ENCODE measurements at regions not wholly inside any gene's neighbourhood (a gene's known extent, or its start where the extent isn't known, plus 50 kb on each side); places are given as distances from the start of the nearest gene placed in this dataset.

GRCh38 chr2:22741216-22741615, 643.8 kb upstream of the KLHL29 start:
- TF ChIP-seq POU2F2 (IDR thresholded peaks at IDR 0.05; ENCODE audit: low read depth, low read length) (no peak), PAX5 (IDR thresholded peaks at IDR 0.05; ENCODE audit: insufficient read depth, low read length, severe bottlenecking) (no peak), POLR2AphosphoS5 (IDR thresholded peaks at IDR 0.05; ENCODE audit: low read depth, low read length) (no peak), SPI1 (IDR thresholded peaks at IDR 0.05; ENCODE audit: low read depth, low read length) (no peak), POLR2A (IDR thresholded peaks at IDR 0.05; ENCODE audit: low read depth, low read length) (no peak), TAF1 (IDR thresholded peaks at IDR 0.05; ENCODE audit: low read depth, low read length) (no peak)
- FAIRE-seq: no peak
- no peak for DNase-seq (ENCODE audit: insufficient read length, low spot score)

DNA sequence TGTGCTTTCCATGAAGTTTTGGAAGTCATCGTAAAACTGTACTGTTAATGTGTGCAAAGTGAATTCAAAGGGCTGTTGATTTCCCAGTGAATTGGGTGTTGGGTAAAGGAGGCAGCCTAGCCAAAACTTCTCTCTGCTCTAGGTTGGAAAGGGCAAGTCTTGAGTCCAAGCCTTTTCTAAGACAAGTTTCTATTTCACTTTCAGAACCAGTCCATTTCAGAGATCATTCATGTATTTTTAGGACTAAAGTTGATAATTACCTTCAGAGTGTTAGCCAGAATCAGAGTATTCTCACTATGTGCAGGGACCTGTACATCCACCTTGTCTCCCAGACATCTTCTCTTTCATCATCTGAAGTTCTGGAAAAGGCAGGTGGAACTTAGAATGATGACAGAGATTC, 636.1 kb upstream of the KLHL29 start:
- FAIRE-seq: no peak
- TF ChIP-seq POU2F2 (IDR thresholded peaks at IDR 0.05; ENCODE audit: low read depth, low read length) (no peak), POLR2A (IDR thresholded peaks at IDR 0.05; ENCODE audit: low read depth, low read length) (no peak), TAF1 (IDR thresholded peaks at IDR 0.05; ENCODE audit: low read depth, low read length) (no peak), PAX5 (IDR thresholded peaks at IDR 0.05; ENCODE audit: insufficient read depth, low read length, severe bottlenecking) (no peak), POLR2AphosphoS5 (IDR thresholded peaks at IDR 0.05; ENCODE audit: low read depth, low read length) (no peak), SPI1 (IDR thresholded peaks at IDR 0.05; ENCODE audit: low read depth, low read length) (no peak)
- DNase-seq (ENCODE audit: insufficient read length, low spot score): no peak

- no peak for TF ChIP-seq PAX5 (IDR thresholded peaks at IDR 0.05; ENCODE audit: insufficient read depth, low read length, severe bottlenecking)
- TF ChIP-seq POLR2A (IDR thresholded peaks at IDR 0.05; ENCODE audit: low read depth, low read length): no peak
- no peak for TF ChIP-seq TAF1 (IDR thresholded peaks at IDR 0.05; ENCODE audit: low read depth, low read length)
- FAIRE-seq: no peak
- no peak for DNase-seq (ENCODE audit: insufficient read length, low spot score)
These were observed 631.5 kb upstream of the KLHL29 start for GRCh38 chr2:22753476-22753875.

DNA sequence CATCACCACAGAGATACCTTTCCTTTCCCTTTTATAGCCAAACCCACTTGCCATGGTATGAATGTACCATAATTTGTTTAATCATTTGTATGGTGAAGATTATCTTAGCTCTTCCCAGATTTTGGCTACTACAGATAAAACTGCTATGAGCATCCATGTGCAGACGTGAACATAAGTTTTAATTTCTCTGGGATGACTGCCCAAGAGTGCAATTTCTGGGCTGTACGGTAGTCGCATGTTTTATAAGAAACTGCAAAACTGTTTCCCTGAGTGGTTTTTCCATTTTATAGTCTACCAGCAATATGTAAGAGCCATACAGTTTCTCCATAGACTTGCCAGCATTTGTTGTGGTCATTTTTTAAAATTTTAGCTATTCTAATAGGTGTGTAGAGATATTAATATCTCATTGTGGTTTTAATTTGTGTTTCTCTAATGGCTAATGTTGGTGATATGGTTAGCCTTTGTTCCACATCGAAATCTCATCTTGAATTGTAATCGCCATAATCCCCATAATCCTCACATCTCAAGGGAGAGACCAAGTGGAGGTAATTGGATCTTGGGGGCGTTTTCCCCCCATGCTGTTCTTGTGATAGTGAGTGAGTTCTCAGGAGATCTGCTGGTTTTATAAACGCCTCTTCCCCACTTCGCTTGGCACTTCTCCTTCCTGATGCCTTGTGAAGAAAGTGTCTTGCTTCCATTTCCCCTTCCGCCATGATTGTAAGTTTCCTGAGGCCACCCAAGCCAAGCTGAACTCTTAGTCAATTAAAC, 628.5 kb upstream of the KLHL29 start:
- DNase-seq (ENCODE audit: insufficient read length, low spot score) (no peak), FAIRE-seq (no peak)
- TF ChIP-seq TAF1 (IDR thresholded peaks at IDR 0.05; ENCODE audit: low read depth, low read length) (no peak), SPI1 (IDR thresholded peaks at IDR 0.05; ENCODE audit: low read depth, low read length) (no peak), POLR2AphosphoS5 (IDR thresholded peaks at IDR 0.05; ENCODE audit: low read depth, low read length) (no peak)

DNA sequence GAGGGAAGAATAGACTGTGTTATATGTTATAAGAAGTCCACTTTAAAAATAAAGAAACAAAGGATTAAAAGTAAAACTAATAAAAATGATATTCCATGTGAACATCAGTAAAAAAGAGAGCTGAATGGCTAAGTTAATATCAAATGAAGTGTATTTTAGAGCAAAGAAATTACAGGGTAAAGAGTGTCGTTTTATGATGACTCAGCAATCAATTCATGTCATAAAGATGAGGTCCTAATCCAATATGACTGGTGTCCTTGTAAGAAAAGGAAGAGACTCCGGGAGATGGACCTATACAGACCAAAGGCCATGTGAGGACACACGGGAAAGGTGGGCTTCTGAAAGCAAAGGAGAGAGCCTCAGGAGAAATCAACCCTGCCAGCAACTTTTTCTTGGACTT, 615.5 kb upstream of the KLHL29 start:
- DNase-seq (ENCODE audit: insufficient read length, low spot score): no peak
- TF ChIP-seq POU2F2 (IDR thresholded peaks at IDR 0.05; ENCODE audit: low read depth, low read length) (no peak), POLR2A (IDR thresholded peaks at IDR 0.05; ENCODE audit: low read depth, low read length) (no peak)
- FAIRE-seq: no peak

DNA sequence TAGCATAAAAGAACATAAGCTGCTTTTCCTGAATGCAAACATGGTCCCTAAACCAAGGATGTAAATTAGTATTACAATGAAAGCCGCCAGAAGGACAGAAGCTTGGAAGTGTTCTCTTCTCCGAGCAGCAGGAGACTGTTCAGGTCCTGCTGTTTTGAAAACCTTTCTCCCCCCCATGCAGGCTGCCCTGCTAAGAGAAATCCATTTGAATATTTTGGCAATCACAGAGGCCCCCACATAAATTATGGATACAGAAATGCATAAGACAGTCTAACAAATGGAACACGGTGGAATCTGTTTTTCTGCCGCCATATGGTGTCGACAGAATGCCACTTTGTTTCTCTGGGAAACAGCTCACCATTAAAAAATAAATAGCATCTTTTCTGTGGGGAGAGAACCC, 600.4 kb upstream of the KLHL29 start:
- no peak for DNase-seq (ENCODE audit: insufficient read length, low spot score)
- no peak for FAIRE-seq
- TF ChIP-seq TAF1 (IDR thresholded peaks at IDR 0.05; ENCODE audit: low read depth, low read length) (no peak), POU2F2 (IDR thresholded peaks at IDR 0.05; ENCODE audit: low read depth, low read length) (no peak), POLR2AphosphoS5 (IDR thresholded peaks at IDR 0.05; ENCODE audit: low read depth, low read length) (no peak), POLR2A (IDR thresholded peaks at IDR 0.05; ENCODE audit: low read depth, low read length) (no peak), PAX5 (IDR thresholded peaks at IDR 0.05; ENCODE audit: insufficient read depth, low read length, severe bottlenecking) (no peak), SPI1 (IDR thresholded peaks at IDR 0.05; ENCODE audit: low read depth, low read length) (no peak)

DNA sequence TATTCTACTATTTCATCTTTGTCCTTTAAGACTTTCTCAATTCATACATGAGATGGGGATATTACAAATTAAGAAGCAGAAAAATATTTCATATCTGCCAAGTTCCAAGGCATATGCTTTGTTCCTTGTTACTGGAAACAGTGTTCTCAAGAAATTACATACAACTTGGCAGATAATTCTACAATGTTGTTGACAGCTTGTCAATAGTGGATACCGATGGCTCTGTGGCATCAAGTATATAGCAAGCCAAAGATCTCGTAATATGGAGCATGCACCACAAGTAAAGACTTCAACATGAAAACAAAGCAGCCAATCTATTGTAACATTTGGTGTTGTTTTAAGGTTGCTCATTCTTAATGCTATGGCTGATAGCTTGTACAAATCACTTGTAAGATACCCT, 598.2 kb upstream of the KLHL29 start:
- FAIRE-seq: no peak
- TF ChIP-seq TAF1 (IDR thresholded peaks at IDR 0.05; ENCODE audit: low read depth, low read length) (no peak), POLR2A (IDR thresholded peaks at IDR 0.05; ENCODE audit: low read depth, low read length) (no peak), SPI1 (IDR thresholded peaks at IDR 0.05; ENCODE audit: low read depth, low read length) (no peak), POU2F2 (IDR thresholded peaks at IDR 0.05; ENCODE audit: low read depth, low read length) (no peak), POLR2AphosphoS5 (IDR thresholded peaks at IDR 0.05; ENCODE audit: low read depth, low read length) (no peak), PAX5 (IDR thresholded peaks at IDR 0.05; ENCODE audit: insufficient read depth, low read length, severe bottlenecking) (no peak)

GRCh38 chr2:22787745-22788144, 597.2 kb upstream of the KLHL29 start:
- TF ChIP-seq TAF1 (IDR thresholded peaks at IDR 0.05; ENCODE audit: low read depth, low read length) (no peak), POLR2AphosphoS5 (IDR thresholded peaks at IDR 0.05; ENCODE audit: low read depth, low read length) (no peak), SPI1 (IDR thresholded peaks at IDR 0.05; ENCODE audit: low read depth, low read length) (no peak), POLR2A (IDR thresholded peaks at IDR 0.05; ENCODE audit: low read depth, low read length) (no peak), POU2F2 (IDR thresholded peaks at IDR 0.05; ENCODE audit: low read depth, low read length) (no peak), PAX5 (IDR thresholded peaks at IDR 0.05; ENCODE audit: insufficient read depth, low read length, severe bottlenecking) (no peak)
- no peak for FAIRE-seq
- no peak for DNase-seq (ENCODE audit: insufficient read length, low spot score)

More for the DNA sequence above, 598.2 kb upstream of the KLHL29 start:
- no peak for DNase-seq (ENCODE audit: insufficient read length, low spot score)

DNA sequence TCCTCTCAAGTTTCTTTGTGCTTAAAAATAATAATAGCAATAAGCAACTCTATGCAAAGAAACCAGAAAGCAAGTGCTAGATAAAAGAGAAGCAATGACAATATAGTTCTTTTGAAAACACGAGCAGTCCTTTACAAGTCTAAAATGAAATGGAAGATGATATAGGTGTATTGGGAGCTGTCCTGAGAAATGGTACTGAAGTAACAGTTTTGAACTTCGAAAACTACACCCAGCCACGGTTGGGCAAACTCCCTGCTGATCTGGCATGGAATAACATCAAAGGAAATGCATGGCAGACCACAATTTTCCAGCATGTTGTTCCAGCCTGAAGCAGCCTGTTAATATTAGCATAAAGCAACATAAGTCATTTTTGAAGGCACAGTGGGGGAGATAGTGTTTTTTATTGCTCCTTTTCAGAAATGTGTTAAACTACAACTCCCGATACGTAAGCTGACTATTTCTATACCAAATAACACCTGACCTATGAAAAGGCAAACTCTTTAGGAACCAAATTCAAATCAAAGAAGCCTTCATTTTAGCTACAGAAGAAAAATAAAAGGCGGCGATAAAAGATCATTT, 596.1 kb upstream of the KLHL29 start:
- DNase-seq (ENCODE audit: insufficient read length, low spot score) (no peak), FAIRE-seq (no peak)
- TF ChIP-seq PAX5 (IDR thresholded peaks at IDR 0.05; ENCODE audit: insufficient read depth, low read length, severe bottlenecking): no peak
- TF ChIP-seq SPI1 (IDR thresholded peaks at IDR 0.05; ENCODE audit: low read depth, low read length): no peak
- TF ChIP-seq POLR2A (IDR thresholded peaks at IDR 0.05; ENCODE audit: low read depth, low read length): no peak
- TF ChIP-seq POU2F2 (IDR thresholded peaks at IDR 0.05; ENCODE audit: low read depth, low read length): no peak
- TF ChIP-seq TAF1 (IDR thresholded peaks at IDR 0.05; ENCODE audit: low read depth, low read length): no peak

GRCh38 chr2:22795287-22795866, 589.6 kb upstream of the KLHL29 start:
- FAIRE-seq: no peak
- DNase-seq (ENCODE audit: insufficient read length, low spot score): no peak
- TF ChIP-seq POLR2AphosphoS5 (IDR thresholded peaks at IDR 0.05; ENCODE audit: low read depth, low read length): no peak
- TF ChIP-seq PAX5 (IDR thresholded peaks at IDR 0.05; ENCODE audit: insufficient read depth, low read length, severe bottlenecking): no peak
- no peak for TF ChIP-seq SPI1 (IDR thresholded peaks at IDR 0.05; ENCODE audit: low read depth, low read length)
- no peak for TF ChIP-seq POU2F2 (IDR thresholded peaks at IDR 0.05; ENCODE audit: low read depth, low read length)
- no peak for TF ChIP-seq POLR2A (IDR thresholded peaks at IDR 0.05; ENCODE audit: low read depth, low read length)
- no peak for TF ChIP-seq TAF1 (IDR thresholded peaks at IDR 0.05; ENCODE audit: low read depth, low read length)
